ENCODE measurements at regions not wholly inside any gene's neighbourhood (a gene's known extent, or its start where the extent isn't known, plus 50 kb on each side); places are given as distances from the start of the nearest gene placed in this dataset.

GRCh38 chr15:93649691-93650235 lies 560.8 kb upstream of the RGMA start:
- DNase-seq (ENCODE audit: low read depth in 2 of 2): no peak

DNA sequence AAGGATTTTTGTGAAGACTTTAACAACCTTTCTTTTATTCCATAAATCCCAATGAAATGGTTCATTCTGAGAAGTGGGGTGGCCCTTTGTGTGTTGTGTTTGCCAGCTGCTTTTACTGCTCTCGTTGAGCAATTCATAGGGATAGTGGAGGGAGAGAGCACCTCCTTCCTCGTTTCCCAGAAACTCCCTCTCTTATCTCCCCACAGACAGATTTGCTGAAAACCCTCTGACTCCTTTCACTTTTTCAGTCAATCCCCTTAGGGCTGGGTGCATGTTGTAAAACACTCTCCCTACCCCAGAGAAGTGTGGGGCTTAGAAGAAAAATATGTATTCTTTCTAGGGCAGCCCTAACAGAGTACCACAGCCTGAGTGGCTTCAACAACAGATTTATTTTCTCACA lies 557.2 kb upstream of the RGMA start:
- DNase-seq (ENCODE audit: low read depth in 2 of 2): no peak

- no peak for DNase-seq (ENCODE audit: low read depth in 2 of 2)
These were observed 556.6 kb upstream of the RGMA start for GRCh38 chr15:93645594-93645993.

- DNase-seq (ENCODE audit: low read depth in 2 of 2): no peak
These were observed 555.6 kb upstream of the RGMA start for GRCh38 chr15:93644595-93644994.

DNA sequence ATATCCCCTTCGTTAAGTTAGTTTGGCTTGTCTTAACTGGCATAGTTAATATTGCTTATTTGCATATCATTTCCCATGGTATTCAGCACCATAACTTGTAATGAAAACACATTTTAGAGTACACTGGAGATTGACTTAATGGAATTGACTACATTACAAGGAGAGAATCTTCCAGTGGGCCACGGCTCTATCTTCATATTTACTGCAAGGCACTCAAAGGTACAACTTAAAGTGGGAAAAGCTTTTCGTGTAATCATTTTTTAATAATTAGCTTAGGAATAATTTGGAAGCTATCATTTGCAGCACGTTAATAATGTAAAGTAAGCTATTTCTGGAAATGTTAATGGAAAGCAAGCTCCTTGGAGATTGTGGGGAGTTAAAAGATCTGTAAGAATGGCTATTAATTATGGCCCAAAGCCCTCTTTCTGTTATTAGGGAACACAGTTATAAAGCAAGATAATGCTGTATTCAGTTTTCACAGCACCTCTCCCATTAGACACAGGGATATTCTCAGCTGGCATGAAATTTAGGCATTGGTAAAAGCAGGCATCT lies 551.5 kb upstream of the RGMA start:
- no peak for DNase-seq (ENCODE audit: low read depth in 2 of 2)

- no peak for DNase-seq (ENCODE audit: low read depth in 2 of 2)
These were observed 543.1 kb upstream of the RGMA start for GRCh38 chr15:93631958-93632618.

- DNase-seq (ENCODE audit: low read depth in 2 of 2): no peak
These were observed 530.6 kb upstream of the RGMA start for GRCh38 chr15:93619597-93619996.

DNA sequence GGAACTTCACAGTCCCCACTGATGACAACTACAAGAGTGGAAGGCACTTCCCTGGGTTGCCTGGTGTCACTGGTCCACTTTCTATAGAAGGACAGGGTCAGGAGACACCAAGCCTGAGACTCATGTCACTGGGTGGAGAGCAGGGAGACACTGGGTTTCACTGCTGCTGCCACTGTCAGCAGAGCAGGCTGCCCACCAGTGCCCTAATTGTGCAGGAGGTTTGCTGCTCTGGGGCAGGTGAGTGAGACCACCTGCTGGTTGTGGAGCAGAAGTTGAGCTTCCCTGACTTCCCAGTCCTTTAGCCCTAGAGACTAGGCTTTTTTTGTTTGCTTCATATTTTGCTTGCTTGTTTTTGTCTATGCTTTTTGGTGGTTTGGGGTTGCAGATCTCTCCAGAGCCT lies 528.4 kb upstream of the RGMA start:
- DNase-seq (ENCODE audit: low read depth in 2 of 2): no peak

DNA sequence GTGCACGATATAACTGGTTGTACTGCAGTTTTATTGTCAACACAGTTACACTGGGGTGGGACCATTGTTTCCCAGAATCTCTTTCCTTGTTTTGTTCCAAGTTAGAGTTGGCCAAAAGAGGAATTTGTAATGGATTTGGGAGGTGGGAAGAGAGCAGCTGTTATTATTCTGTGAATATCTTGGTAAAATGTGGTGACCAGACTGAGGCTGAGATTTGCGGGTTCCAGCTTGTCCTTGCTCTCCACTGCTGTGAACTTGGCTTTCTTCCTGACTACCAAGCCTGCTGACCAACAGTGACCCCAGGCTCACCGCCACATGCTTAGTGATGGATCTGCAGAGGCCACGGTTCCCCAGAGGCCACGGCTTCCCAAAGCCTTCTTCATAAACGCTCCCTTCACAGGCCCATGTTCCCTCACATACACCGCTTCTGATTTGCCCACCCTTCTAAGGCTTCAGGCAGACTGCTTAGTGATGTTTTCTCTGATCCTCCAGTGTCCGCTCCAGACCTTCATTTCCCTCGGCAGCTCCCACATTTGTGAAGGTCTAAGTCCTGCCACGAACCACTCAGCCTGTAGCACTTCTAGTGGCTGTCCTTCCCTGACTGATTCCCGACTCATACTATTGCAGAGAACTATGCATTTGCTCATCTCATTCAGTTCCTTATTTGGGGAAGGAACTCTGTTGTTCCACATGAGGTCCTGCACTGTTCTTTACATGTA lies 525.5 kb upstream of the RGMA start:
- no peak for DNase-seq (ENCODE audit: low read depth in 2 of 2)

GRCh38 chr15:93613386-93613785 lies 524.4 kb upstream of the RGMA start:
- no peak for DNase-seq (ENCODE audit: low read depth in 2 of 2)

DNA sequence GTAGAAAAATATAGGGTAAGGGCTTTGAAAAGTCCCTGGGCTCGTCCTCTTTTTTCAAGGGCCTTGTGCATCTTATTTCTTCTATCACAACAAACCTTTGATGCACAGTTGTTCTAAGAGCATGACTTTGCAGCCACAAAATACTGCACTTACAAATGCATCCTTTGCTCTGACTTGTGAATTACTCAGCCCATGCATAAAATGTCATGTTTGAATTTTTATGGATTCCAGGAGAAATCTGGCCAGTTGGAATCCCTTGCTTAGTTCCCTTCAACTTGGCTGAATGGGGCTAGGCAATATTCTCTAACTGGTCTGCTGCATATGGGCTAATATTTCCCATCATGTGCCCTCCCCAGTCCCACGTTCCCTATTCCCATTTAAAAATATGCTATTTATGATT lies 523.9 kb upstream of the RGMA start:
- DNase-seq (ENCODE audit: low read depth in 2 of 2): no peak

- DNase-seq (ENCODE audit: low read depth in 2 of 2): no peak
These were observed 521.9 kb upstream of the RGMA start for GRCh38 chr15:93610944-93611343.

GRCh38 chr15:93608643-93609148 lies 519.7 kb upstream of the RGMA start:
- DNase-seq (ENCODE audit: low read depth in 2 of 2): no peak

DNA sequence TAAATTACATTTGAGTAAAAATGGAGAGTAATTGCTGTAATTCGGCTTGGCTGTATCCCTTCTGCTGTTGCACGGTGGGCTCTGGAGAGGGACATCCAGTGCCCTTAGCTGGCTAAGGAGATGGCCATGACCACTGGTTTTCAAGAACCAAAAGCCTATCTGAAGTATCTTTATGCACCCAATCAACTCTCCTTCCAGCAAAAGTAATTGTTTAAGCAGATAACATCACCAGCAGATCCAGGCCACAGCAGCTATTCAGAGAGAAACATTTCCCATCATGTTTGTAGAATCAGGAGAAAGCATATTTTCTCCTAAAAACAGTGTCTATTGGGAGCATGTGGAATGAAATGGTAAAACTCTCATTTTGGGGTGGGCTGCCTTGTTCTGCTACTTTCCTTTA lies 514.5 kb upstream of the RGMA start:
- no peak for DNase-seq (ENCODE audit: low read depth in 2 of 2)

GRCh38 chr15:93587059-93587521 lies 498.1 kb upstream of the RGMA start:
- no peak for DNase-seq (ENCODE audit: low read depth in 2 of 2)

DNA sequence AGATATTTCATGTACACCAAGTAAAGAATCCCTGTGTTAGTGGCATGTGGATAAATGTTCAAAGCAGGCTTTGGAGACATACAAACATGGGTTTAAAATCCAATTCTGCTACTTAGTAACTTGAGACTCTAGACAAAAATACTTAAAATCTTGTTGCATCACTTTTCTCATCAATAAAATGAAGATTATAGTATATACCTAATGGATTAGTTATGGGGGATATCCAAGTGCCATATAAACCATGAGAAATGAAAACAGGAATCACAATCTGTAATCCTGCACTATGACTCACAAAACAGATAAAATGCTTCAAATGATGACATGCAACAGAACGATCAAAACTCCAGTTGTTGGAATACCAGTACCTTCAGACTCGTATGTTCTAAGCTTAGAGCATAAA lies 496.0 kb upstream of the RGMA start:
- no peak for DNase-seq (ENCODE audit: low read depth in 2 of 2)

DNA sequence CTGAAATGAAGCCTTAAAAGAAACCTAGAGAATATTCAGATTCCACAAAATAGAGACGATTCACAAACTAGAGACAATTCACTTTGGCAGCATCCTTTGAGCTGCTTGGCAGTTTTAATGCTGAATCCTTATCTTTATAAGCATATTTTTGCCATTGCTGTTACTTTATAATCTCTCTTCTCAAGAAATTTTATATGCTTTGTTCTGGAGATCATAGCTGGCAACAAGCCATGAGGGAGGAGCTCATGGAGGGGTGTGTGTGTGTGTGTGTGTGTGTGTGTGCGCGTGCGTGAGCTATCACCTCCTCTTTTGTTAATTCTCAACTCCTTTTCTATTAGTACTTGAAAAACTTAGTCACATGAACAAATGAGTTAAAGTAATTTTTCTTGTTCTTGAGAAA lies 495.0 kb upstream of the RGMA start:
- DNase-seq (ENCODE audit: low read depth in 2 of 2): no peak

GRCh38 chr15:93583552-93583951 lies 494.5 kb upstream of the RGMA start:
- DNase-seq (ENCODE audit: low read depth in 2 of 2): no peak

- no peak for DNase-seq (ENCODE audit: low read depth in 2 of 2)
These were observed 481.5 kb upstream of the RGMA start for GRCh38 chr15:93570527-93570926.

- no peak for DNase-seq (ENCODE audit: low read depth in 2 of 2)
These were observed 477.8 kb upstream of the RGMA start for GRCh38 chr15:93566762-93567161.

DNA sequence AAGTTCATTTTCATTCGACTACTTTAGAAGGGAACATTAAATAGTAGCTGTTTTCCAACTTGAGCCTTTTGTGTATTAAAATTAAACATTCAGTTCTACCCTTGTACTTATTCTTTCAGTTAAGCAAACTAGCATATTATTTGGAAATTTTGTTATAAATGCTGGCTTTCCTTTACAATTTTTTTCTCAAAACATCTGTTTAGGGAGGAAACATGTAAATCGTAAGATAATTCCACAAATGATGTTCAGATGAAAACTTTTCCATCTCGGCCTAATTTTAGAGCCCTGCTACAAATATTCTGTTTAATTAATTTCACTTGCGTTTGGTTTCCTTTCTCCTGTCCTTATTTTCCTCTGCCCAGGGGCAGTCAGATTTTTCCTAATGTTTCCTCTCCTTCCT lies 476.2 kb upstream of the RGMA start:
- no peak for DNase-seq (ENCODE audit: low read depth in 2 of 2)

DNA sequence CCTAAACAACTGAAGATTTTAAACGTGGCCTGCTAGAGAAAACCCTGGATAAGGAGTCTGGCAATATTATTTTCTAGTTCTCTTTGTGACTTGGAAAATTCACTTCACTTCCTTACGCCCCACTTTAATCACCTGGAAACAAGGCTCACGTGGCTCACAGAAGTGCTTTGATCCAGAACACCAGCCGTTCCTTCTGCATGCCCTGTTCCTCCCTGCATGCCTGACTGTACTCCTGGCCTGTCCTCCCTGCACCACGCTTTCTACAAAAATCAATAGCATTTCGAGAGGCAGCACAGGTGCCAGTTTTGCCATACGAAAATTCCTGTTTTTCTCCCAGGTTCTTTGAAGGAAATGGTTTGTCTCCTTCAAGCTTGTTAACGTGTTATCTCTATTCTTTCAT lies 474.2 kb upstream of the RGMA start:
- DNase-seq (ENCODE audit: low read depth in 2 of 2): no peak
